HL-60 (cell line): ENCODE measurements at regions not wholly inside any gene's neighbourhood (a gene's known extent, or its start where the extent isn't known, plus 50 kb on each side); places are given as distances from the start of the nearest gene placed in this dataset.

Source experiments
- GABPA ChIP-seq: IDR thresholded peaks from 2 replicates; pipeline ENCODE4 v1.6.1; 2012; ENCODE audit warnings: low read depth
- TF ChIP-seq, protein P1 (sequence below): IDR thresholded peaks from one replicate; pipeline ENCODE4 v1.5.1; 2011; ENCODE audit warnings: low read length, control low read depth, inconsistent platforms; ENCODE audit not compliant: insufficient read depth

DNA sequence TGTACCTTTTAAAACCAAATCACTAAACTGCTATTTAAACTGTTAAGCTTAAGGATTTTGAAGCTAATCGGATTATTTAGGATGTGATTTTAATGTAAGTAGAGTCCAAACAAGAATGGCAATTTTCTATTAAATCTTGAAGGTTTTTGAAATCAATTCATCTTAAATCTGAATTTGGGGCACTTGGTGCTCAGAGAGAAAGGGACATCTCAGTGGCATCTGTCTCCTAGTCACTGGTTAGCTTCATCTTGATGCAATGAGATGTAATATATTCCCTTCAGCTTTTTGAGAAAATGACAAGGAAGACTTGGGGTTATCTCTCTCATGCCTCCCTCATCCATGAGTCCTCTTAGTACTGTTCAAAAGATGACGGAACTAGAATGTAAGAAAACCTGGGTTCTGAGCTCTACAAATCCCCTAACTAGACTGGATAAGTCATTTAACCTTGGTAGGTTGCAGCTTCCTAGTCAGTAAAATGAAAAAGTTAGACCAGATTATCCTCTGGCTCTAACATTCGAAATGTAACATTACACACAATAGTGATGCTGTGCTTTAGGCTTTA is 198.5 kb upstream of the NEBL start:
- TF ChIP-seq, protein P1, sequence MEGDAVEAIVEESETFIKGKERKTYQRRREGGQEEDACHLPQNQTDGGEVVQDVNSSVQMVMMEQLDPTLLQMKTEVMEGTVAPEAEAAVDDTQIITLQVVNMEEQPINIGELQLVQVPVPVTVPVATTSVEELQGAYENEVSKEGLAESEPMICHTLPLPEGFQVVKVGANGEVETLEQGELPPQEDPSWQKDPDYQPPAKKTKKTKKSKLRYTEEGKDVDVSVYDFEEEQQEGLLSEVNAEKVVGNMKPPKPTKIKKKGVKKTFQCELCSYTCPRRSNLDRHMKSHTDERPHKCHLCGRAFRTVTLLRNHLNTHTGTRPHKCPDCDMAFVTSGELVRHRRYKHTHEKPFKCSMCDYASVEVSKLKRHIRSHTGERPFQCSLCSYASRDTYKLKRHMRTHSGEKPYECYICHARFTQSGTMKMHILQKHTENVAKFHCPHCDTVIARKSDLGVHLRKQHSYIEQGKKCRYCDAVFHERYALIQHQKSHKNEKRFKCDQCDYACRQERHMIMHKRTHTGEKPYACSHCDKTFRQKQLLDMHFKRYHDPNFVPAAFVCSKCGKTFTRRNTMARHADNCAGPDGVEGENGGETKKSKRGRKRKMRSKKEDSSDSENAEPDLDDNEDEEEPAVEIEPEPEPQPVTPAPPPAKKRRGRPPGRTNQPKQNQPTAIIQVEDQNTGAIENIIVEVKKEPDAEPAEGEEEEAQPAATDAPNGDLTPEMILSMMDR, result no peak
- TF ChIP-seq GABPA, result no peak
